ENCODE measurements at regions not wholly inside any gene's neighbourhood (a gene's known extent, or its start where the extent isn't known, plus 50 kb on each side); places are given as distances from the start of the nearest gene placed in this dataset.

GRCh38 chr2:126796931-126797621 is 101.6 kb upstream of the TEX51 start:
- no peak for DNase-seq

- no peak for DNase-seq
Observed at GRCh38 chr2:126797622-126798275, 100.9 kb upstream of the TEX51 start.

GRCh38 chr2:126798276-126799140 is 100.2 kb upstream of the TEX51 start:
- DNase-seq, result no peak

- no peak for DNase-seq
Observed at GRCh38 chr2:126799301-126799700, 99.4 kb upstream of the TEX51 start.

DNA sequence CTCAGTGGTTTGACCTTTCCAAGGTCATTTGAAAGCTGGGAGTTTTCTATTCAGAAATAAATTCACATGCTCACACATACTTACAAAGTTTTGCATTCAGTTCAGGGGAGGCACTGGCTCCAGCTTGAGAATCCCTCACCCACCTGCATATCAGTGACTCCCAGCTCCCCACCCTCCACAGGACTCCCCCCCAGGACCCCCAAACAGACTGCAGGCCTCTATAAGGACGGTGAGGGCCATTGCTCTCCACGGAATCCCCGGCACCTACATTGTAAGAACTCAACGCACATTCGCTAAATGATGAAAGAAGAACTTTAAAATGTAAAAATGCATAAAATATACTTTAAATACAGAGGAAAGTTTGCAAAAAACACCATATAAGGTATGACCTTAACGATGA is 97.2 kb upstream of the TEX51 start:
- DNase-seq, result no peak

GRCh38 chr2:126802316-126802715 is 96.4 kb upstream of the TEX51 start:
- no peak for DNase-seq

- DNase-seq, result no peak
Observed at GRCh38 chr2:126802774-126803433, 95.8 kb upstream of the TEX51 start.

GRCh38 chr2:126803434-126803775 is 95.3 kb upstream of the TEX51 start:
- no peak for DNase-seq

DNA sequence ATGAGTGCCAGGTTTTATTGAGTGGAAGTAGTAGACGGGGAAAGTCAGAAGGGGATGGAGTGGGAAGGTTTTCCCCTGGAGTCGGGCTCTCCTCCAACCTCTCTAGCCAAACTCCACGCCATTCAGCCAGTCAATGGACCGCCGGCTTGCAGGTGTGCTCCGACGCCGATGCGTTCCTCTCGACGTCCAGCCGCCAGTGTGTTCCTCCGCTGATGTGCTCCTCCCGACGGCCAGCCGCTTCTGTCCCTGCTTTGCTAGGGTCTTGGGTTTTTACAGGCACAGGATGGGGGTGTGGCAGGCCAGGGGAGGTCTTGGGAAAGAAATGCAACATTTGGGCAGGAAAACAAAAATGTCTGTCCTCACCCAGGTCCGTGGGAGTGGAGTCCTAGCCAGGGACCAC is 94.3 kb upstream of the TEX51 start:
- DNase-seq, result no peak

GRCh38 chr2:126808929-126809328 is 89.8 kb upstream of the TEX51 start:
- no peak for DNase-seq

DNA sequence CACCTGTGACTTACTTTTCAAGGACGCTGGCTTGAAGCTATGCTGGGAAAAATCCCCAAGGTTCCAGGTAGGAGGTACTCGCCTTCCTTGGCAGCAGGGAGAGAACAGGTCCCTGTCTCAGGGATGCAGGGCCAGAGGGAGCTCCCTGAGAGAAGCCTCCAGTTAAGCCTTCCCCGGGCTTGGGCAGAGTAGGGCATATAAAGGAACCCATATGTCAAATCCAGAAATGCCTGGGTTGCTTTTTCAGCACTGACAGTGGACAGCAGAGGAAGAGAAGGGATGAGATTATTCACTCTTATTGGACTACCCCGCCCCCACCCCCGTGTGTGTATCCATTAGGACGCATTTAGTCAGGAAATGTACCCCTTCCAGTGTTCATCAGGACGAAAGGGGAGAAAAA is 89.3 kb upstream of the TEX51 start:
- no peak for DNase-seq

GRCh38 chr2:126810001-126810400 is 88.7 kb upstream of the TEX51 start:
- DNase-seq, result no peak

GRCh38 chr2:126811101-126811500 is 87.6 kb upstream of the TEX51 start:
- DNase-seq, result no peak

GRCh38 chr2:126817172-126817571 is 81.5 kb upstream of the TEX51 start:
- DNase-seq, result no peak

DNA sequence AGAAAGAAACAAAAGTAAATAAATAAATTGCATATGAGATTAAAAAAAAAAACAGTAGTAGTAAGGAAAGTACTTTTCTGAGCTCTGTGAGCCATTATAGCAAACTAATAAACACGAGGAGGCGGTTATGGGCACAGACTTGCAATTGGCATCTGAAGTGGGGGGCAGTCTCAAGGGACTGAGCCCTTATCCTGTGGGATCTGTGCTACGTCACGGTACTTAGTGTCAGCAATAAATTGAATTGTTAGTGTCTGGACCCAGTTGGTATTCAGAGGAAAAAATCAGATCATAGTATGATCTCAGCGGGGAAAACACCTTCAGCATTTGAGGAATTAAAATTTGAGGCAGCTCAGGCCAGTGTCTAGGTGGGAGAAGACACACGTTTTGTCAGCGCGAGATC is 76.6 kb upstream of the TEX51 start:
- no peak for DNase-seq

DNA sequence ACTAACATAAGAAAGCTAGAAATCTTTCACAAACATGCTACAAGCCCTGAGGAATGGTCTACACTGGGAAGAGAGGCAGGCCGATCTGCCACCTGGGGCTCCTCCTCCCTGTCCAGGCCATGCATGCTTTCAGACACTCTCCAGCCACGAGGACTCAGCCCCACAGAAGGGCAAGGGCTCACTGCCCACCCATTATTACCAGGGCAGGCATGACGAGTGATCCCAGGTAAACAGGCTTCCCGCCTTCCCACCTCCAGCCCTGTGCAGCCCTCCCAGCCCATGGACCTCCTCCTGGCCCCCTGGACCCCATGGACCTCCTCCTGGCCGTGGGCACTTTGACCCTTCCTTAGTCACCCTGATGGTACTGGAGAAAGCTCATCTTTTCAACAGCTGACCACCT is 75.8 kb upstream of the TEX51 start:
- no peak for DNase-seq

GRCh38 chr2:126823951-126824350 is 74.7 kb upstream of the TEX51 start:
- DNase-seq, result no peak

DNA sequence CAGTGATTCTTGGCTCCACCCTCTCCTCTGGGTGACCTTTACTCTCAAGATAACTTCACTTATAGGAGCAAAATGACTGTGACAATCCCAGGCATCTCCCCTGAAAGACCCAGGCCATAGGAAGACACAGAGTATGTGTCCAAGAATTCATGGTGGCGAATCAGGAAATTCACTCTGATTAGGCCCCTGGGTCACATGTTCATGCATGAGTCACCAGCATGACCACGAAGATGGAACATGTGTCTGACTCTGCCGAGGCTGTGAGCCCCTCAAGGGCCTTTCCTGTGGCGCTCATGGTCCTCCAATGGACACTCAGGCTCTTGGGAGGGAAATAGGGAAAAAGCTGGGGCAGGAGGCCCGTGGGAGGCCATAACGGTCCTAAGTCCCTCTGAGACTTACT is 74.0 kb upstream of the TEX51 start:
- DNase-seq, result no peak

GRCh38 chr2:126825316-126825715 is 73.4 kb upstream of the TEX51 start:
- no peak for DNase-seq

- no peak for DNase-seq
Observed at GRCh38 chr2:126826491-126826890, 72.2 kb upstream of the TEX51 start.

DNA sequence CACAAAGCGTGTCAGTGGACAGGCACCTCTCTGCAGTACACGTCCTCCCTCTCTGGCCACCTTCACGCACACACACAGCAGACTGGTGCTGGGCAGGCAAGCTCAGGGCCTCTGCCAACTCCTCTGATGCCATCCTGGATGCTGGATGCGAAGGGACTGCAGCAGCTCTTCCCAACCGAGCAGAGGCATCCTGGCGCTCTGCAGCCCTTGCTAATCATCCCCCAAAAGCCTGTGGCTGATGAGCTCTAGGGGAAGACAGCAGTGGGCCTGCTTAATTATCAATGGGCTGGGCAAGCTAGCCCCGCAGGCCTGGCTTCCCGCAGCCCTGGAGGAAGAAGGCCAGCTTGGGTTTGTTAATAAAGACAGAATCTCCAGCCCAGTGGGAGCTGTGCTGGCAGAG is 71.3 kb upstream of the TEX51 start:
- DNase-seq, result no peak

DNA sequence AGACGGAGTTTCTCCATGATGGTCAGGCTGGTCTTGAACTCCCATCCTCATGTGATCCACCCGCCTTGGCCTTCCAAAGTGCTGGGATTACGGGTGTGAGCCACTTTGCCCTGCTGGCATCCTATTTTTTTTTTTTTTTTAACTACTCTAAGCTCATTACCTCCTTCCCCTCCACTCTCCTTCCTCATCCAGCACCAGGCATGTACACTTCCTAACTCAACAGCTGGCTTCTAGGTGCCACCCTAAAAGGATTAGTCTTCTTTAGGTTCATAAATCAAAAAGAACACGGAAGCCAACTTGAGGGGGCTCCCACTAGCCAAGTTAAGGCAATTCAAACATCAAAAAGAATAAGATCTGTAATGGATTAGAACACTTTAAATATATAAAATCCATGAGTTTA is 70.6 kb upstream of the TEX51 start:
- DNase-seq, result no peak

- no peak for DNase-seq
Observed at GRCh38 chr2:126828491-126828890, 70.2 kb upstream of the TEX51 start.
